SIG-M5 (cell line): ENCODE measurements at regions not wholly inside any gene's neighbourhood (a gene's known extent, or its start where the extent isn't known, plus 50 kb on each side); places are given as distances from the start of the nearest gene placed in this dataset.
"Not testable (repeated sequence)": the region's sequence is repeated elsewhere in the genome, so short reads cannot be mapped to it uniquely, and the experiment has no call there.

ENCODE experiments used
- DNase-seq: peaks from one replicate; lab custom pipeline; 2025; lab: John Stamatoyannopoulos, UW

GRCh38 chr5:135179308-135179980, 145.4 kb upstream of the PITX1 start:
- no peak for DNase-seq

DNA sequence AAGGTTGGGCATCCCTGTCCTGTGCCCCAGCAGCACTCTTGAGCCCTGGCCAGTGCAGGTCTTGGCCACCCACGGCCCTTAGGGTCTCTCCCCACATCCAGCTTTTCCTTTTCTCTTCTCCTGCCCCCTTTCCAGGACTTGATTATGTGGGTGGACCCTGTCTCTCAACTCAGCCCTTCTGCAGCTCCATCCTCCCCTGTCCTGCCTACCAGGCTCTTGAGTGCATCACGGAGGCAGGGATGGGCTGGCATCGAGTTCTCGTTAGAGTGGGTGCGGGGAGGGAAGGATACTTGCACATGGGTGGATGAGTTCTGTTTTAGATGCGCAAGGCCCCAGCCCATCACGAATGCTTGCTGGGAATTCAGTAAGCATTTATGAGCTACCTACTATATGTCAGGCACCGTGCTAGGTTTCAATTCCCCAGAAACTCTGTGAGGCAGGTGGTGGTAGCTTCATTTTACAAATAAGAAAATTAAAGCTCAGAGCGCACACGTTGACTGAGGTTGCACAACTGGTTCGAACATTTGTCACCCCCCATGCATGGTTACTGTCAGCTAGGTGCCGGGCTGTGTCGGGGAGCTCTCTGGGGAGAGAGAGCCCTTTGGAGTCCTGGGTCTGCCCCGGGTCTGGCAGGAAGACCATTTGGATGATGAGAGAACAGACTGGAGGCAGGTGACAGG, 144.6 kb upstream of the PITX1 start:
- DNase-seq, result no peak

GRCh38 chr5:135177591-135177990, 143.6 kb upstream of the PITX1 start:
- DNase-seq, result no peak

- no peak for DNase-seq
Measured at GRCh38 chr5:135176991-135177390, 143.0 kb upstream of the PITX1 start.

DNA sequence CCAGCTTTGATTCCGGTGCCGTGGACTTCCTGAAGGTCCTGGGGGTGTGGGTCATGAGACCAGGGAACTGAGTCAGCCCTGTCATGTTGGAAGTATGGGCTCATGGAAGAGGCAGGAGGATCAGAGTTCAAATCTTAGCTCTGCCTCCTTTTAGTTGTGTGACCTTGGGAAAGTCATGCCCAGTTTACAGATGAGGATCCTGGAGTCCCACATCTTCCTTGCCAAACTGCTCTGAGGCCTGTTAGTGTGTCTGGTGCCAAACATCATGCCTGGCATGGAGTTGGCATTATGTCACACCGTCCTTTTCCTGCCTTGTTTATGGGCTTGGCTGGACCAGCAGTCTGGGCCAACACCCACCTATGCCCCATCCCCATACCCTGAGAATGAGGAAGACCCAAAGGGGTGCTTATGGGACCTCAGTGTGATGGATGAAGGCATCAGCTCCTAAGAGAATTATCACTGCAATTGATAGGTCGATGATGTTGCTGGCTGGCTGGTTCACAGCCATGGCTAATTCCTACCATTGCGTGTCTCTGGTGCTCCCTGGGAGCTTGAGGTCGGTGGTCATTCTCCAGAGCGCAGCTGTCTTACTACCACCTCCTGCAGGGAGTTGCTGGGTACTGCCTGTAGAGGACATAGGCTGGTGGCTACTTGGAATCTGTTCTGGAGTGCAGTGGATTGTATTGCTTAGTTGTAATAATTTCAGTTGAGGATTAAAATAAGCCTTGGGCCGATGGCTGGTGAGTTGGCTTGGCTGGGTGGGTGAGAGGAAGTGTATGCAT, 140.5 kb upstream of the PITX1 start:
- DNase-seq, result no peak

DNA sequence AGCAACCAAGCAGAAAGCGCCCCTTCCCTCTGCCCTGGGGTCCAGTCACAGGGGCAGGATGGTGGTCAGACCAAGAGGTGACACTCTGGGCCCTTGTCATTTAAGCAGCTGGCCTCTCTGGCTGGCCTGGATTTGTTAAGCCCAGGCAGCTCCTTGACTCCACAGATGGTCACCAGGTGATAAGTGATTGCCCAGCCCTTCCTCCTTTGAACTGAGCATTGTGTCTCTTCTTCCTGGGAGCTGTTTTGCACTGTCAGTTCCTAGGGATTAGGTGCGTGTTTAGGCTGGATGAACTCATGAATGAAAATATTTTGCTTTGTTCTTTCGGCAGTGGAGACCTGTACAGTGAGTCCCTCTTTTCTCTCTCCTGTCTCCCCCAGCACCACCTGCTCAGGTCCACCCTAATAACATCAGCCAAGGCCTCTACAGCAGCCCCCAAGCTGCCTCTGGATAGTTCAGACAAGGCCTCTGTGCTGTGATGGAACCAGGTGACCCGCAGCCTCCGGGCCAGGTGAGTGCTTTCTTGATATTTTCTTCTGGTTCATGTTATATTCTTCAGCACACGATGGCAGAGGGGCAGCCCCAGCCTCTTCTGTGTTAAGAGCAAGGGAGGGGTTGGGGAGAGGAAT, 139.7 kb upstream of the PITX1 start:
- no peak for DNase-seq

- no peak for DNase-seq
Measured at GRCh38 chr5:135172718-135173117, 138.7 kb upstream of the PITX1 start.

DNA sequence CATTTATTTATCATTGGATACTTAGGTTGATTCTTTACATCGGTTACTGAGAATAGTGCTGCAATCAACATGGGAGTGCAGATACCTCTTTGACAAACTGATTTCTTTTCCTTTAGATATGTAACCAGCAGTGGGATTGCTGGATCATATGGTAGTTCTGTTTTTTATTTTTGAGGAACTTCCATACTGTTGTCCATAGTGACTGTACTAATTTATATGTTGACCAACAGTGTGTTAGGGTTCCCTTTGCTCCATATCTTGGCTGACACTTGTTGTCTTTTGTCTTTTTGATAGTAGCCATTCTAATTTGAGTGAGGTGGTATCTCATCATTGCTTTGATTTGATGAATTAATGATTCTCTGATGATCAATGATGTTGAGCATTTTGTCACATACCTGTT, 137.3 kb upstream of the PITX1 start:
- DNase-seq, result no peak

- no peak for DNase-seq
Measured at GRCh38 chr5:135170500-135170899, 136.5 kb upstream of the PITX1 start.

- DNase-seq, result no peak
Measured at GRCh38 chr5:135169753-135170152, 135.7 kb upstream of the PITX1 start.

DNA sequence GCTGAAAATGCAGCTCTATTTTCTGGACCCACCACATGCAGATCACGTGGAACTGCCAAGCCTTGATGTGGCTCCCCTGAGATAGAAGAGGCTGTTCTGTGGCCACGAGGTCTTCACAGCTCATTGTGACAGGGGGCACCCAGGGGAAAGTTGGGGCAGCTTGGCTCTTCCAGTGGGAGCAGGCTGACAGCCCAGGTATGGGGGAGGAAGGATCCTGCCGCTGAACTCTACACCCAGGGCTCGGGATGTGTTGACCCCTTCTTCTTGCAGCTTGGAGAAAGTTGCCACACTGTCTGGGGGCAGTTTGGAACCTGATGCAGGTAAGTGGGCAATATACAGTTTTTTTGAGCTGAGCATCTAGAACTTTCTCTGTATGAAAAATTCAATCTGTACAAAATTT, 133.6 kb upstream of the PITX1 start:
- DNase-seq, result no peak

DNA sequence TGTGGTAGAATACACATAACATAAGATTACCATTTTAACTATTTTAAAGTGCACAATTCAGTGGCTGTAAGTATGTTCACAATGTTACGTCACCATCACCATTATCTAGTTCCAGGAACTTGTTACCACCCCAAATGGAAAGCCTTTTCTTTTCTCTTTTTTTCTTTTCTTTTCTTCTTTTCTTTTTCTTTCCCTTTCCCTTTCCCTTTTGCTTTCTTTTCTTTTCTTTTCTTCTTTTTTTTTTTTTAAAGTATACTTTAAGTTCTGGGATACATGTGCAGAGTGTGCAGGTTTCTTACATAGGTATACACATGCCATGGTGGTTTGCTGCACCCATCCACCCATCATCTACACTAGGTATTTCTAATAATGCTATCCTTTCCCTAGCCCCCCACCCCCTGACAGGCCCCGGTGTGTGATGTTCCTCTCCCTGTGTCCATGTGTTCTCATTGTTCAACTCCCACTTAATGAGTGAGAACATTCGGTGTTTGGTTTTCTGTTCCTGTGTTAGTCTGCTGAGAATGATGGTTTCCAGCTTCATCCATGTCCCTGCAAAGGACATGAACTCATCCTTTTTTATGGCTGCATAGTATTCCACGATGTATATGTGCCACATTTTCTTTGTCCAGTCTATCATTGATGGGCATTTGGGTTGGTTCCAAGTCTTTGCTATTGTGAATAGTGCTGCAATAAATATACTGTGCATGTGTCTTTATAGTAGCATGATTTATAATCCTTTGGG, 131.0 kb upstream of the PITX1 start:
- not testable (repeated sequence) for DNase-seq

GRCh38 chr5:135163964-135164363, 129.9 kb upstream of the PITX1 start:
- no peak for DNase-seq

GRCh38 chr5:135163391-135163790, 129.4 kb upstream of the PITX1 start:
- DNase-seq, result no peak

DNA sequence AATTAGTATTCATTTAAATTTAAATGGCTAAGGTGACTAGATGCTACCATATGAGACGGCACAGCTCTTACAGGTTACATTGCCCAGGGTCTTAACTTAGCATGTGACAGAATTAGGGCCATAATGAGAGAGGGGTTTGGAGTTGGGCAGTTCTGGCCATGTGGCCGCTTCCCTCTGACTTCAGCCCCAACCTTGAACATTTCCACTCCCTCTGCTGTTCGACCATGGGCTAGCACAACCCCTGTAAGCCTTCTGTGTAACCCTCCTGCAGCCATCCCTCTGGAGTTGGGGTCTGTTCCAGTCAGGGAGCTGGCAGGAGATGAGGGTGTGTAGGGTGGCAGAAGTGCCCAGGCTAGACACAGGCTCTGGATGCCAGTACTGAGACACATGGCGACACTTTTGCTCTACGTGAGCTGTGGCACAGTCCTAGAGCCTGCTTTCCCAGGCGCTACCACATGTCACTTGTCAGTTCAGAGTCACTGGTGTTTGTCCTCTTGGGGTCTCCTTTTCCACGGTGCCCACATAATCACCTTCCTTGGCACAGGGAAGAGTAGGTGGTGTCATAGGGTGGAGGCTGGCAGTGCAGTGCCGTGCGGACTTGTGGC, 128.7 kb upstream of the PITX1 start:
- DNase-seq, result no peak

GRCh38 chr5:135161221-135161620, 127.2 kb upstream of the PITX1 start:
- DNase-seq, result no peak

DNA sequence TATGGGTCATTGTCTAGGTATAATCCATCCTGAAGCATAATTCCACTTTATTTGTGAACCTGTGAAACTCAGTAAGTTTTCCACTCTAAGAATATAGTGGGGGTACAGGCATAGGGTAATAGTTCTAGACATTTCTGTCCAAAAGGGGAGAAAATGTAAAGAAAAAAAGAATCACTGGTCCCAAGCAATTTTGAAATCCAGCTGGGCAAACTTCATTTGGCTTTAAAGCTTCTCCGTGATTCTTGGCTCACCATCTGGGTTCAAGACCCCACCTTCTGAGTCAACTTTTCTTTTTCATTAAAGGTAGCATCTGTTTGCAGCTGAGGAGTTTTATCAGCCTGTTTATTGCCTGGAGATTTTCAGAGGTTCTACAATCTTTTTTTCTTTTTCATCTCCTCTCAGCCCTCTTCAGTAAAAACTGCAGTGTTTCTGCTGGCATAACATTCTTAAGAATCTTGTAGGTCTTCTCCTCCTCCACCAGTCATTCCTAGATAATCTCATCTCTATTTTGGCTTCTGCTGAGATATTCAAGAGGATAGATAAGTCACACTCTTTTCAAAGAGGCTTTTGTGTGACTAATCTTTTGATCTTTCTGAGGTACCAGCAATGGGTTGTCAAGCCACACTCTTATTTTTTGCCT, 126.1 kb upstream of the PITX1 start:
- DNase-seq, result no peak

DNA sequence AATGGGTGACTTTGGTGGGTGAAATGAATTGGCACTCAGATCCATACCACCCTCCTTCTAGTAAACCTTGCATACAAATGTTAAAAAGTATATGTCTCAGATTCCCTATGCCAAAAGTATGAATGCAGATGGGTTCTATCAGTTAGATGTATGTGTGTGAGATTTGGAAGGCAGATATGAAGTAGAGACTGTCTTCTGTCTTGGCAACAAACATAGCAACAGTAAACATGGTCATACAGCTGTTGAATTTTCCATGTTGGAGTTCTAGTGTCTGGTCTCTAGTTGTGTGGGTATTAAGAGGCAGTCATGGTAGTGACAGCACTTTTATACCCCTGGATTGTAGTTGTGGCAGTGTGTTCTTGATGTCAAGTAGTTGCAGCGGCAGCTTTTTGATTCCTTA, 125.6 kb upstream of the PITX1 start:
- no peak for DNase-seq

GRCh38 chr5:135158982-135159381, 125.0 kb upstream of the PITX1 start:
- DNase-seq, result no peak

- no peak for DNase-seq
Measured at GRCh38 chr5:135158314-135158697, 124.3 kb upstream of the PITX1 start.
